Endodermal cell (in vitro differentiated cells): ENCODE measurements at regions not wholly inside any gene's neighbourhood (a gene's known extent, or its start where the extent isn't known, plus 50 kb on each side); places are given as distances from the start of the nearest gene placed in this dataset.

Experiments
- DNase-seq: peaks from one replicate; pipeline ENCODE4 v3.0.0-alpha.2; 2017
- H3K27ac ChIP-seq: 2 replicates; pipeline ENCODE4 v1.5.1; 2013; ENCODE audit warnings: mild to moderate bottlenecking, low read depth, low read length, moderate library complexity
- H3K27me3 ChIP-seq: 2 replicates; pipeline ENCODE4 v1.6.1; 2013; ENCODE audit warnings: mild to moderate bottlenecking, low read length, moderate library complexity; ENCODE audit not compliant: insufficient read depth, control insufficient read depth, poor library complexity, severe bottlenecking
- H3K36me3 ChIP-seq: 2 replicates; pipeline ENCODE4 v1.7.0; 2013; ENCODE audit warnings: mild to moderate bottlenecking, low read length, moderate library complexity; ENCODE audit not compliant: control insufficient read depth, insufficient read depth
- H3K4me1 ChIP-seq: one replicate; pipeline ENCODE4 v1.7.0; 2013; ENCODE audit warnings: low read length; ENCODE audit not compliant: control insufficient read depth, insufficient read depth
- H3K4me3 ChIP-seq: 2 replicates; pipeline ENCODE4 v1.5.1; 2013; ENCODE audit warnings: mild to moderate bottlenecking, low read length, moderate library complexity
- H3K9ac ChIP-seq: 2 replicates; pipeline ENCODE4 v1.6.1; 2013; ENCODE audit warnings: mild to moderate bottlenecking, low read length, moderate library complexity; ENCODE audit not compliant: poor library complexity, severe bottlenecking; ENCODE audit errors: extremely low read depth
- H3K9me3 ChIP-seq: 2 replicates; pipeline ENCODE4 v1.6.1; 2013; ENCODE audit warnings: mild to moderate bottlenecking, low read length, moderate library complexity; ENCODE audit not compliant: control insufficient read depth
- H3K27ac Mint-ChIP-seq: 2 replicates; pipeline ENCODE4 v1.8.0; 2020; ENCODE audit warnings: mixed read lengths
- H3K27me3 Mint-ChIP-seq: 2 replicates; pipeline ENCODE4 v1.8.0; 2021; ENCODE audit warnings: mild to moderate bottlenecking, mixed read lengths; ENCODE audit not compliant: insufficient read depth
- H3K36me3 Mint-ChIP-seq: 2 replicates; pipeline ENCODE4 v1.8.0; 2020; ENCODE audit warnings: low read depth, mixed read lengths
- H3K4me1 Mint-ChIP-seq: 2 replicates; pipeline ENCODE4 v1.8.0; 2020; ENCODE audit warnings: mixed read lengths
- H3K4me3 Mint-ChIP-seq: 2 replicates; pipeline ENCODE4 v1.8.0; 2020; ENCODE audit warnings: mild to moderate bottlenecking, moderate library complexity, mixed read lengths
- H3K9me3 Mint-ChIP-seq: 2 replicates; pipeline ENCODE4 v1.8.0; 2020; ENCODE audit warnings: mild to moderate bottlenecking, mixed read lengths
- WGBS, 2 experiments: methylation state at CpG; one replicate each; pipeline versions ENCODE4 v1.1.5 to v1.1.7; 2013; ENCODE audit warnings: missing lambda C conversion rate in 2 of 2, mixed read lengths in 1 of 2; ENCODE audit not compliant: insufficient coverage in 1 of 2, insufficient read length in 1 of 2; 5-methylcytosine and 5-hydroxymethylcytosine counted together
- TF ChIP-seq, protein P1 (sequence below): fragments of 200-600 bp; sonication (generic); conservative IDR thresholded peaks from 2 replicates; pipeline ENCODE4 v1.5.0; 2021; ENCODE audit warnings: antibody characterized with exemption, mild to moderate bottlenecking

DNA sequence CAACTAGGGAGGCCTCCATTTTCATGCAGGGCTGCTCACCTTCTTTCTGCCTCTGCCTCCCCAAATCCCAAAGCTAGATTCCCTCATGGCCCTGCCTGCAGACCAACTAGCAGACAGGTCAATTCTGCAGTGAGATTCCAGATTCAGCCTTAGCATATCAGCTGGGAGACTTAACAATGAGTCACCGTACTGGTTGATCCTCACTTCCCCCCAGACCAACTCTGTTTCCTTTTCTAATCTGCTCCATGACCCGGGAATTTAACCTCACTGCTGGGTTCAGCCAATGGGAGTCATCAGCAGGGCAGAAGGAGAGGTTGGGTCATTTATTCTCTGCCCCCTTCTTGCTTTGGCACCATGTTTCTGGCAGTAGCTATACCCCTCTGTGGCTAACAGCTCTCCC is 140.6 kb upstream of the GRIK3 start:
- no peaks in the 10 kb centered on the region for H3K9me3 ChIP-seq
- TF ChIP-seq, protein P1, sequence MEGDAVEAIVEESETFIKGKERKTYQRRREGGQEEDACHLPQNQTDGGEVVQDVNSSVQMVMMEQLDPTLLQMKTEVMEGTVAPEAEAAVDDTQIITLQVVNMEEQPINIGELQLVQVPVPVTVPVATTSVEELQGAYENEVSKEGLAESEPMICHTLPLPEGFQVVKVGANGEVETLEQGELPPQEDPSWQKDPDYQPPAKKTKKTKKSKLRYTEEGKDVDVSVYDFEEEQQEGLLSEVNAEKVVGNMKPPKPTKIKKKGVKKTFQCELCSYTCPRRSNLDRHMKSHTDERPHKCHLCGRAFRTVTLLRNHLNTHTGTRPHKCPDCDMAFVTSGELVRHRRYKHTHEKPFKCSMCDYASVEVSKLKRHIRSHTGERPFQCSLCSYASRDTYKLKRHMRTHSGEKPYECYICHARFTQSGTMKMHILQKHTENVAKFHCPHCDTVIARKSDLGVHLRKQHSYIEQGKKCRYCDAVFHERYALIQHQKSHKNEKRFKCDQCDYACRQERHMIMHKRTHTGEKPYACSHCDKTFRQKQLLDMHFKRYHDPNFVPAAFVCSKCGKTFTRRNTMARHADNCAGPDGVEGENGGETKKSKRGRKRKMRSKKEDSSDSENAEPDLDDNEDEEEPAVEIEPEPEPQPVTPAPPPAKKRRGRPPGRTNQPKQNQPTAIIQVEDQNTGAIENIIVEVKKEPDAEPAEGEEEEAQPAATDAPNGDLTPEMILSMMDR: no peak
- H3K9me3 Mint-ChIP-seq: no peaks in the 10 kb centered on the region
- H3K9ac ChIP-seq: no peak overlapping the region
- no peaks in the 10 kb centered on the region for H3K27me3 Mint-ChIP-seq
- H3K4me1 ChIP-seq: peaks cover 12% of the 10 kb centered on the region
- H3K27ac ChIP-seq: no peak overlapping the region
- no peak overlapping the region for H3K4me3 Mint-ChIP-seq
- H3K27ac Mint-ChIP-seq: no peak overlapping the region
- H3K4me3 ChIP-seq: no peak overlapping the region
- H3K36me3 ChIP-seq: no peaks in the 10 kb centered on the region
- 35 to 57% methylated on average over 2 of the region's 2 CpGs for WGBS, 2 experiments
- H3K27me3 ChIP-seq: no peaks in the 10 kb centered on the region
- H3K36me3 Mint-ChIP-seq: no peaks in the 10 kb centered on the region
- no peak for DNase-seq
- peaks cover 10% of the 10 kb centered on the region for H3K4me1 Mint-ChIP-seq

DNA sequence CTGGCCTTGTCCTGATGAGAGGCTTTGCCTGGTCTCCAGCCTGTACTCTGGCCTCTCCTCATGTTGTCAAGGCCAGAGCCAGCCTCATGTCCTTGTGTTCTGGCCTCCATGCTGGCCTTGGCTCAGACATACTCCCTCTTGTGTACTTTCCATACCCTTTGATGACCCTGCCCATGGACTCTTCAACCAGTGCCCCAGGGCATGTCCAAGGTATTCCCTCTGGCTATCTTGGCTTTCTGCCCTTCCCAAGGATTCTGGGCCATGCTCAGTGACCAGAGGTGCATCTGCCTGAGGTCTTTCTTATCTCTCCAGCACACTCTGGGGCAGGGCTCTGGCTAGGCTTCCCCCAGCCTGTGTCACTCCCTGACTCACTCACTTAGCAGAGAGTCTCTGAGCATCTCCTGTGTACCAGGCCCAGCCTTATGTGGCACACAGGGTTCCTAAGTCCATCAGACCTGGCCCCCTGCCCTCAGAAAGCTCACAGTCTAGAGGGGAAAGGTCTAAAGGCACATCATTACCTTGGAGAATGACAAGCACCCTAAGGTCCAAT is 141.4 kb upstream of the GRIK3 start:
- Histone ChIP-seq H3K4me3 (no peak overlapping the region), H3K27ac (no peak overlapping the region), H3K27me3 (no peaks in the 10 kb centered on the region), H3K9ac (no peak overlapping the region), H3K4me1 (peaks cover 12% of the 10 kb centered on the region), H3K9me3 (no peaks in the 10 kb centered on the region), H3K36me3 (no peaks in the 10 kb centered on the region)
- H3K36me3 Mint-ChIP-seq: no peaks in the 10 kb centered on the region
- no peaks in the 10 kb centered on the region for H3K27me3 Mint-ChIP-seq
- H3K4me1 Mint-ChIP-seq: peaks cover 10% of the 10 kb centered on the region
- no peak overlapping the region for H3K27ac Mint-ChIP-seq
- no peak overlapping the region for H3K4me3 Mint-ChIP-seq
- DNase-seq: no peak
- TF ChIP-seq, protein P1: no peak
- no peaks in the 10 kb centered on the region for H3K9me3 Mint-ChIP-seq

DNA sequence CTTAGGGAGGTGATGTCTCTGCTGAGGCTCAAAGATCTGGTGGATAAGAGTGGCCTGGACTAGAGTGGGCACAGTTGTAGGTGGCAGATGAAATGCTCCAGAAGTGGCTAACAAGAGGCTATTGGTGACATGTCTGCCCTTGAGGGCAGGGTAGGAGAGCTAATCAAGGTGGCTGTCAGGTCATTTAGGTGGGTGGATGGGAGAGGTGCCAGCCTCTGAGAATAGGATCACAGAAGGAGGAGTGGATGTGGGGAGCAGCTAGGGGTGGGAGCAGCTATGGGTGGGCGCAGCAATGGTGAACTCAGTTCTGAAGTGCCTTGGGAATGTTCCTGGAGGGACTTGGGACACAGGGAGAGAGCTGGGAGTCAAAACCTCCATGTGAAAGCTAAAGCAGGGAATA is 142.0 kb upstream of the GRIK3 start:
- Histone ChIP-seq H3K36me3 (no peaks in the 10 kb centered on the region), H3K27ac (no peak overlapping the region), H3K4me3 (no peak overlapping the region), H3K4me1 (peaks cover 12% of the 10 kb centered on the region), H3K9ac (no peak overlapping the region), H3K27me3 (no peaks in the 10 kb centered on the region), H3K9me3 (no peaks in the 10 kb centered on the region)
- peaks cover 10% of the 10 kb centered on the region for H3K4me1 Mint-ChIP-seq
- TF ChIP-seq, protein P1: no peak
- H3K4me3 Mint-ChIP-seq: no peak overlapping the region
- no peak overlapping the region for H3K27ac Mint-ChIP-seq
- DNase-seq: no peak
- no peaks in the 10 kb centered on the region for H3K27me3 Mint-ChIP-seq
- 94 to 100% methylated on average over 1 of the region's 1 CpG for WGBS, 2 experiments
- H3K9me3 Mint-ChIP-seq: no peaks in the 10 kb centered on the region
- no peaks in the 10 kb centered on the region for H3K36me3 Mint-ChIP-seq
